Fibroblast of lung (primary cell): ENCODE measurements at regions not wholly inside any gene's neighbourhood (a gene's known extent, or its start where the extent isn't known, plus 50 kb on each side); places are given as distances from the start of the nearest gene placed in this dataset.

Source experiments
- DNase-seq, 2 donors: peaks; one replicate each; pipeline versions ENCODE4 v3.0.0 to v3.0.0-alpha.2; 2010; ENCODE audit warnings: low read depth in 2 of 2
- H2AFZ ChIP-seq: 2 replicates; pipeline ENCODE4 v1.5.1; 2012; ENCODE audit warnings: low read length, control low read depth, inconsistent platforms
- H3K27ac ChIP-seq: 2 replicates; pipeline ENCODE4 v1.5.1; 2011; ENCODE audit warnings: low read length, control low read depth; ENCODE audit not compliant: insufficient read depth
- H3K27me3 ChIP-seq: 2 replicates; pipeline ENCODE4 v1.5.1; 2011; ENCODE audit warnings: mild to moderate bottlenecking, low read length; ENCODE audit not compliant: control insufficient read depth, insufficient read depth
- H3K36me3 ChIP-seq: 2 replicates; pipeline ENCODE4 v1.5.1; 2011; ENCODE audit warnings: low read length; ENCODE audit not compliant: control insufficient read depth, insufficient read depth
- H3K4me1 ChIP-seq: 2 replicates; pipeline ENCODE4 v1.5.1; 2011; ENCODE audit warnings: low read length; ENCODE audit not compliant: control insufficient read depth, insufficient read depth; ENCODE audit errors: extremely low read depth
- H3K4me2 ChIP-seq: 2 replicates; pipeline ENCODE4 v1.5.1; 2011; ENCODE audit warnings: low read length, control low read depth; ENCODE audit not compliant: insufficient read depth; ENCODE audit errors: extremely low read depth
- H3K4me3 ChIP-seq, 4 experiments: fragments of 200-600 bp in 1 of 4; sonication (generic) in 1 of 4; replicated peaks in 1 of 4; 2 replicates each; pipeline ENCODE4 v1.5.1; 2011 to 2016; ENCODE audit warnings: low read length in 4 of 4, low read depth in 3 of 4, mild to moderate bottlenecking in 3 of 4, control low read depth in 2 of 4, inconsistent platforms in 1 of 4, mixed read lengths in 1 of 4; ENCODE audit not compliant: insufficient read depth in 1 of 4; ENCODE audit errors: control extremely low read depth in 1 of 4
- H3K79me2 ChIP-seq: 2 replicates; pipeline ENCODE4 v1.5.1; 2012; ENCODE audit warnings: mild to moderate bottlenecking, low read length, inconsistent platforms; ENCODE audit not compliant: control insufficient read depth, insufficient read depth
- H3K9ac ChIP-seq: 2 replicates; pipeline ENCODE4 v1.5.1; 2011; ENCODE audit warnings: mild to moderate bottlenecking, low read length, control low read depth; ENCODE audit not compliant: insufficient read depth
- H3K9me3 ChIP-seq: 2 replicates; pipeline ENCODE4 v1.5.1; 2012; ENCODE audit warnings: low read depth, low read length; ENCODE audit not compliant: control insufficient read depth, insufficient read depth
- H4K20me1 ChIP-seq: 2 replicates; pipeline ENCODE4 v1.5.1; 2011; ENCODE audit warnings: low read length; ENCODE audit not compliant: control insufficient read depth, insufficient read depth; ENCODE audit errors: extremely low read depth
- EZH2 ChIP-seq: IDR thresholded peaks from 2 replicates; pipeline ENCODE4 v1.5.1; 2012; ENCODE audit warnings: low read length, control low read depth, mild to moderate bottlenecking; ENCODE audit errors: missing control alignments
- TF ChIP-seq, protein P1 (sequence below), 2 donors: IDR thresholded peaks in 1 of 2; conservative IDR thresholded peaks in 1 of 2; 1 replicate in 1 of 2; 2 replicates in 1 of 2; pipeline ENCODE4 v1.5.1; 2011 to 2012; ENCODE audit warnings: low read length in 2 of 2, control low read depth in 1 of 2, inconsistent platforms in 1 of 2, low read depth in 1 of 2, mild to moderate bottlenecking in 1 of 2

DNA sequence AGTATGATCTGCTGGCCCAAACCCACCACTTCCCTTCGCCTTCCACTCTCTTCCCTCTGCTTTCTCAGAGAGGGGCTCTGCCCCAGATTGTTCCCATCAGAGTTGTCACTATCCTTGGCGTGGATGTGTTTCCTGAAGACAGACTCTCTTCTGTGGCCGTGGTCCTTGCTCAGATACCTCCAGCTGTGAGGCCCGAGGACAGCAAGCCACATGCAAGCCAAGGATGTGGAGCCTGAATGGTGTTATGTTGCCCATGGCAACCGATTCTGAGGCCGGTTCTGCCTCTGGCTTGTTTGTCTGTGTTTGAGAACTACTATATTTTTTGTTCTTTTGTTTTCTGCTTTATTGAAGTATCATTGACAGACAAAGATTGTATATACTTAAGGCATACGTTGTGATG lies 247.4 kb upstream of the PODXL start:
- Histone ChIP-seq H2AFZ (no peak overlapping the region), H3K4me1 (no peaks in the 10 kb centered on the region), H3K4me3 (no peak overlapping the region), H3K79me2 (no peaks in the 10 kb centered on the region), H3K9me3 (no peaks in the 10 kb centered on the region), H3K4me2 (no peak overlapping the region), H3K27me3 (no peaks in the 10 kb centered on the region), H3K9ac (no peak overlapping the region), H4K20me1 (no peaks in the 10 kb centered on the region), H3K36me3 (no peaks in the 10 kb centered on the region), H3K27ac (no peak overlapping the region)
- TF ChIP-seq EZH2, result no peak
- TF ChIP-seq, protein P1, sequence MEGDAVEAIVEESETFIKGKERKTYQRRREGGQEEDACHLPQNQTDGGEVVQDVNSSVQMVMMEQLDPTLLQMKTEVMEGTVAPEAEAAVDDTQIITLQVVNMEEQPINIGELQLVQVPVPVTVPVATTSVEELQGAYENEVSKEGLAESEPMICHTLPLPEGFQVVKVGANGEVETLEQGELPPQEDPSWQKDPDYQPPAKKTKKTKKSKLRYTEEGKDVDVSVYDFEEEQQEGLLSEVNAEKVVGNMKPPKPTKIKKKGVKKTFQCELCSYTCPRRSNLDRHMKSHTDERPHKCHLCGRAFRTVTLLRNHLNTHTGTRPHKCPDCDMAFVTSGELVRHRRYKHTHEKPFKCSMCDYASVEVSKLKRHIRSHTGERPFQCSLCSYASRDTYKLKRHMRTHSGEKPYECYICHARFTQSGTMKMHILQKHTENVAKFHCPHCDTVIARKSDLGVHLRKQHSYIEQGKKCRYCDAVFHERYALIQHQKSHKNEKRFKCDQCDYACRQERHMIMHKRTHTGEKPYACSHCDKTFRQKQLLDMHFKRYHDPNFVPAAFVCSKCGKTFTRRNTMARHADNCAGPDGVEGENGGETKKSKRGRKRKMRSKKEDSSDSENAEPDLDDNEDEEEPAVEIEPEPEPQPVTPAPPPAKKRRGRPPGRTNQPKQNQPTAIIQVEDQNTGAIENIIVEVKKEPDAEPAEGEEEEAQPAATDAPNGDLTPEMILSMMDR (conservative IDR thresholded peaks at IDR 0.05 in 1 of 2, IDR thresholded peaks at IDR 0.05 in 1 of 2; ENCODE audit: low read depth in 1 of 2, low read length in 2 of 2), result no peak
- DNase-seq, result no peak

DNA sequence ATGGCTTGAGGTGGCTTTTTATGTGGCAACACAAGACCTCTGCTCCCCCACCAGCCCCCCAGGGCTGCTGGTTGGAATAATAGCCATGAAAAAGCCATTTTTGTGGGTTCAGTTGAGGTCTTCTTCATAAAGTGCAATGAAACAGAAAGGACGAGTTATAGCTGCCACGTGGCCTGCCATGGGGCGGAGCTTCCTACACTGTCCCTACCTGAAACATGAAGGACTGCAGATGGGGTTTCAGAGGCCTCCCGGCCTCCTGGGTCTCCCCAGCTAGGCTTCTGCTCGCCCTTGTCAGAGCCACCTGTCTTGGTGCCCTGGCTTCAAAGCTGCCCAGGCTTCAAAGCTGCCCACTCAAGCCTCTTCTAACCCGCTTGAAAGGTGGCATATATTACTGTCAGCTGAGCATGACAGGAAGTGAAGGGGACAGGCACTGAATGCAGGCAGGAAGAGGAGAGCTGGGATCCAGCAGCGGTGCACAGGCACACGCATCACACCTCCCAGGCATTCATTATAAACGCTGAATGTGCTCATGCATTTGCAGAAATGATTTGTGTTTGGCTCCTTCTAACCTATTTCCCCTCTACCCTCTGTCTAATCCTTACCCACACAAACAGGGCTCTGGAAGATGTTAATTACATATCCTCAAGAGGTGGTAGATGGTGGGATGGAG lies 245.9 kb upstream of the PODXL start:
- no peaks in the 10 kb centered on the region for H3K36me3 ChIP-seq

DNA sequence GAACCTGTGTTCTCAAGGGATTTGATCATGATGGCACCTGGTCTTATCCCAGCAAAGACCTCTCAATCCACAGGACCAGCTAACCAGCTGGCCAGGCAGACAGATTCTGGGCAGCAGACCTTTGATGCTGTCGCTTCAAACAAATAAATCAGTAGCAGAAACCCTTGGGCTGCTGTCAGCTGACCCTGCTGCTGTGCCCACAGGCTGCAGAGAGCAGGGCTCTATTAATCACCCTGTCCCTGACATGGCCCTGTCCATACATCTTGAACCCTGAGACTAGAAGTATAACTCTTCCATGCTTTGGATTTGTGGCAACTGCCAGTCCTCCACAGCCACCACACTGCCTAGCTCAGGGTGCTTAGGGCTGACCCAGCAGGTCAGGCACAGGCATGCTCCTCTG lies 244.1 kb upstream of the PODXL start:
- Histone ChIP-seq H3K79me2 (no peaks in the 10 kb centered on the region), H3K27ac (no peak overlapping the region), H3K4me2 (no peak overlapping the region), H2AFZ (no peak overlapping the region), H3K36me3 (no peaks in the 10 kb centered on the region), H3K4me3 (no peak overlapping the region), H3K9ac (no peak overlapping the region), H4K20me1 (no peaks in the 10 kb centered on the region), H3K9me3 (no peaks in the 10 kb centered on the region), H3K27me3 (no peaks in the 10 kb centered on the region), H3K4me1 (no peaks in the 10 kb centered on the region)
- no peak for TF ChIP-seq EZH2
- TF ChIP-seq, protein P1 (conservative IDR thresholded peaks at IDR 0.05 in 1 of 2, IDR thresholded peaks at IDR 0.05 in 1 of 2; ENCODE audit: low read depth in 1 of 2, low read length in 2 of 2), result no peak
- DNase-seq, result no peak

More for the DNA sequence above, 245.9 kb upstream of the PODXL start:
- no peak overlapping the region for H3K4me2 ChIP-seq
- H4K20me1 ChIP-seq, result no peaks in the 10 kb centered on the region
- H3K27me3 ChIP-seq, result no peaks in the 10 kb centered on the region
- no peak overlapping the region for H2AFZ ChIP-seq
- no peak for DNase-seq
- no peak overlapping the region for H3K9ac ChIP-seq
- H3K4me1 ChIP-seq, result no peaks in the 10 kb centered on the region
- H3K27ac ChIP-seq, result no peak overlapping the region
- no peaks in the 10 kb centered on the region for H3K9me3 ChIP-seq
- no peaks in the 10 kb centered on the region for H3K79me2 ChIP-seq
- no peak overlapping the region for H3K4me3 ChIP-seq
- no peak for TF ChIP-seq EZH2
- TF ChIP-seq, protein P1 (conservative IDR thresholded peaks at IDR 0.05 in 1 of 2, IDR thresholded peaks at IDR 0.05 in 1 of 2; ENCODE audit: low read depth in 1 of 2, low read length in 2 of 2), result no peak
